Keratinocyte (primary cell): ENCODE measurements at regions not wholly inside any gene's neighbourhood (a gene's known extent, or its start where the extent isn't known, plus 50 kb on each side); places are given as distances from the start of the nearest gene placed in this dataset.

Source experiments
- DNase-seq: peaks from one replicate; pipeline ENCODE4 v3.0.0-alpha.2; 2011; ENCODE audit warnings: low read depth, missing footprints, low spot score
- FAIRE-seq: peaks from 2 replicates; lab custom pipeline; 2011; peaks lifted over from hg19 to GRCh38; lab: Jason Lieb, UNC
- H2AFZ ChIP-seq: 2 replicates; pipeline ENCODE4 v1.6.0; 2012; ENCODE audit warnings: low read length, control low read depth, inconsistent platforms; ENCODE audit not compliant: control insufficient read depth
- H3K27ac ChIP-seq: 2 replicates; pipeline ENCODE4 v1.5.1; 2011; ENCODE audit warnings: low read length; ENCODE audit not compliant: control insufficient read depth, insufficient read depth
- H3K27me3 ChIP-seq: 3 replicates; pipeline ENCODE4 v1.6.0; 2011; ENCODE audit warnings: low read length; ENCODE audit not compliant: control insufficient read depth, insufficient read depth; ENCODE audit errors: extremely low read depth
- H3K36me3 ChIP-seq, 2 experiments: 2 replicates in 1 of 2; 3 replicates in 1 of 2; pipeline ENCODE4 v1.5.1; 2011; ENCODE audit warnings: low read length in 2 of 2, mild to moderate bottlenecking in 1 of 2; ENCODE audit not compliant: control insufficient read depth in 2 of 2, insufficient read depth in 2 of 2; ENCODE audit errors: extremely low read depth in 1 of 2
- H3K4me1 ChIP-seq: 3 replicates; pipeline ENCODE4 v1.5.1; 2011; ENCODE audit warnings: low read length; ENCODE audit not compliant: control insufficient read depth, insufficient read depth; ENCODE audit errors: extremely low read depth
- H3K4me2 ChIP-seq: 3 replicates; pipeline ENCODE4 v1.6.0; 2011; ENCODE audit warnings: low read depth, low read length; ENCODE audit not compliant: control insufficient read depth, insufficient read depth; ENCODE audit errors: extremely low read depth
- H3K4me3 ChIP-seq, 3 experiments: fragments of 200-600 bp in 1 of 3; sonication (generic) in 1 of 3; 2 replicates in 2 of 3; 3 replicates in 1 of 3; pipeline ENCODE4 v1.5.1; 2011 to 2016; ENCODE audit warnings: low read length in 3 of 3, mild to moderate bottlenecking in 3 of 3, control low read depth in 2 of 3, inconsistent platforms in 1 of 3, low read depth in 1 of 3, mixed read lengths in 1 of 3, mixed run types in 1 of 3, moderate library complexity in 1 of 3; ENCODE audit not compliant: control insufficient read depth in 2 of 3, insufficient read depth in 2 of 3; ENCODE audit errors: extremely low read depth in 1 of 3
- H3K79me2 ChIP-seq: 2 replicates; pipeline ENCODE4 v1.6.0; 2012; ENCODE audit warnings: low read length; ENCODE audit not compliant: control insufficient read depth, insufficient read depth
- H3K9ac ChIP-seq: 3 replicates; pipeline ENCODE4 v1.6.0; 2011; ENCODE audit warnings: low read length; ENCODE audit not compliant: control insufficient read depth, insufficient read depth; ENCODE audit errors: extremely low read depth
- H3K9me1 ChIP-seq: 3 replicates; pipeline ENCODE4 v1.6.0; 2011; ENCODE audit warnings: low read length; ENCODE audit not compliant: control insufficient read depth, insufficient read depth; ENCODE audit errors: extremely low read depth
- H3K9me3 ChIP-seq: 2 replicates; pipeline ENCODE4 v1.5.1; 2012; ENCODE audit warnings: low read depth, low read length; ENCODE audit not compliant: control insufficient read depth
- H4K20me1 ChIP-seq: 3 replicates; pipeline ENCODE4 v1.6.0; 2011; ENCODE audit warnings: low read length; ENCODE audit not compliant: control insufficient read depth, insufficient read depth; ENCODE audit errors: extremely low read depth
- EZH2 ChIP-seq: IDR thresholded peaks from one replicate; pipeline ENCODE4 v1.6.1; 2012; ENCODE audit warnings: inconsistent platforms, mild to moderate bottlenecking, low read length, moderate library complexity
- dilution Hi-C: fragments of 300-500 bp; cut with MboI; formaldehyde crosslinking; loops from one replicate; pipeline ENCODE4 v1.7.0; 2020; ENCODE audit warnings: low sequenced_read_pairs; ENCODE audit not compliant: extremely low pct_ligation_motif_present
- TF ChIP-seq, protein P1 (sequence below), 3 experiments: IDR thresholded peaks in 1 of 3; conservative IDR thresholded peaks in 1 of 3; optimal IDR thresholded peaks in 1 of 3; 2 replicates in 2 of 3; 3 replicates in 1 of 3; pipeline versions ENCODE3 to v1.5.1; 2011; ENCODE audit warnings: low read length in 3 of 3, mild to moderate bottlenecking in 3 of 3, moderate library complexity in 2 of 3, control low read depth in 1 of 3, inconsistent platforms in 1 of 3; ENCODE audit not compliant: insufficient read depth in 2 of 3; ENCODE audit errors: extremely low read depth in 1 of 3

DNA sequence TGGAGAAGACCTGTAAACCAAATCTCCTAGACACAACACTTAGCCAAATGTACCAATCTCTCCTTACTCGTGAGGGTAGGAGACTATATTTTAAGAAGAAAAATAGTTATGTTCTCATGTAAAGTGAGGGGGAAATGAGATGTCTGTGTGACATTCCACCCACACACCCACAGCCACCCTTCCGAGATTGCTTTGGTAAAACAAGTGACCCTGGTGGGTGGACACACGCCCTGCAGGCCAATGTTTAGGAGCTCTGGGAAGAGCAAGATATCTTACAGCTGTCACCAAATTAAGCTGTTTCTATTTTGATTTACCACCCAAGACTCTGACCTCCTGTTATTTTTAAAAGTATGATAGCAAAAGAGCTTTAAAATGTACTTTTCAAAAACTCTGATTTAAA is 147.2 kb upstream of the PFKP start:
- FAIRE-seq (no peak), DNase-seq (no peak)
- dilution Hi-C loops, result no loop called here
- TF ChIP-seq, protein P1, sequence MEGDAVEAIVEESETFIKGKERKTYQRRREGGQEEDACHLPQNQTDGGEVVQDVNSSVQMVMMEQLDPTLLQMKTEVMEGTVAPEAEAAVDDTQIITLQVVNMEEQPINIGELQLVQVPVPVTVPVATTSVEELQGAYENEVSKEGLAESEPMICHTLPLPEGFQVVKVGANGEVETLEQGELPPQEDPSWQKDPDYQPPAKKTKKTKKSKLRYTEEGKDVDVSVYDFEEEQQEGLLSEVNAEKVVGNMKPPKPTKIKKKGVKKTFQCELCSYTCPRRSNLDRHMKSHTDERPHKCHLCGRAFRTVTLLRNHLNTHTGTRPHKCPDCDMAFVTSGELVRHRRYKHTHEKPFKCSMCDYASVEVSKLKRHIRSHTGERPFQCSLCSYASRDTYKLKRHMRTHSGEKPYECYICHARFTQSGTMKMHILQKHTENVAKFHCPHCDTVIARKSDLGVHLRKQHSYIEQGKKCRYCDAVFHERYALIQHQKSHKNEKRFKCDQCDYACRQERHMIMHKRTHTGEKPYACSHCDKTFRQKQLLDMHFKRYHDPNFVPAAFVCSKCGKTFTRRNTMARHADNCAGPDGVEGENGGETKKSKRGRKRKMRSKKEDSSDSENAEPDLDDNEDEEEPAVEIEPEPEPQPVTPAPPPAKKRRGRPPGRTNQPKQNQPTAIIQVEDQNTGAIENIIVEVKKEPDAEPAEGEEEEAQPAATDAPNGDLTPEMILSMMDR (optimal IDR thresholded peaks at IDR 0.05 in 1 of 3, IDR thresholded peaks at IDR 0.05 in 1 of 3, conservative IDR thresholded peaks at IDR 0.05 in 1 of 3; ENCODE audit: extremely low read depth in 1 of 3, insufficient read depth in 2 of 3, low read length in 3 of 3), result no peak
- no peak for TF ChIP-seq EZH2
- Histone ChIP-seq H3K9me1 (no peaks in the 10 kb centered on the region), H3K79me2 (no peaks in the 10 kb centered on the region), H3K9ac (no peak overlapping the region), H3K9me3 (no peaks in the 10 kb centered on the region), H3K27me3 (no peaks in the 10 kb centered on the region), H3K4me3 (no peak overlapping the region), H3K27ac (no peak overlapping the region), H3K36me3 (no peaks in the 10 kb centered on the region), H3K4me1 (no peaks in the 10 kb centered on the region), H2AFZ (no peak overlapping the region), H3K4me2 (no peak overlapping the region), H4K20me1 (no peaks in the 10 kb centered on the region)

DNA sequence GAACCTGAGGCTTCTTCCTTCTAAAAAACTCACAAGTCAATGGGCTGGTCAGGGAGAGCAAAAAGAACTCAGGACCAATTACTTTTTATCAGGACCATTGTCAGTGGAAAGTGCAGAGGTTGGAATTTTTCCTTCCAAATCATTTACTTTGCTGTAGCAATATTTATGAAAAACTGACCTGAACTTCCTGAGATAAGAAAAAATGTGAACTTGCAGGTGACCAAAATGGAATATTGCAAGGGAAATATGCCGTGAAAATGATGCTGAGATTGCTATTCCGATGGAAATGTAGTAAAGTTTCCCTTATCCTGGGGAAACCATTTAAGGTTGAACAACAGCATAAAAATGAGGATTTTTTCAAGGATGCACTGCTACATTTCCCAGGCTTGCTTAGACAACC is 148.3 kb upstream of the PFKP start:
- no peak overlapping the region for H3K4me2 ChIP-seq
- no peaks in the 10 kb centered on the region for H3K9me3 ChIP-seq
- H3K9ac ChIP-seq, result no peak overlapping the region
- no peak for FAIRE-seq
- no peaks in the 10 kb centered on the region for H3K27me3 ChIP-seq
- TF ChIP-seq, protein P1 (optimal IDR thresholded peaks at IDR 0.05 in 1 of 3, IDR thresholded peaks at IDR 0.05 in 1 of 3, conservative IDR thresholded peaks at IDR 0.05 in 1 of 3; ENCODE audit: extremely low read depth in 1 of 3, insufficient read depth in 2 of 3, low read length in 3 of 3), result no peak
- TF ChIP-seq EZH2, result no peak
- H3K9me1 ChIP-seq, result no peaks in the 10 kb centered on the region
- H4K20me1 ChIP-seq, result no peaks in the 10 kb centered on the region
- H3K79me2 ChIP-seq, result no peaks in the 10 kb centered on the region
- H2AFZ ChIP-seq, result no peak overlapping the region
- H3K36me3 ChIP-seq, result no peaks in the 10 kb centered on the region
- H3K4me1 ChIP-seq, result no peaks in the 10 kb centered on the region
- no peak overlapping the region for H3K27ac ChIP-seq
- dilution Hi-C loops, result no loop called here
- no peak overlapping the region for H3K4me3 ChIP-seq
- DNase-seq, result no peak
